BE2C (cell line): ENCODE measurements at regions not wholly inside any gene's neighbourhood (a gene's known extent, or its start where the extent isn't known, plus 50 kb on each side); places are given as distances from the start of the nearest gene placed in this dataset.

Source experiments
- DNase-seq: peaks from one replicate; pipeline ENCODE4 v3.0.0-alpha.2; 2020
- H3K27me3 ChIP-seq: fragments of 250-450 bp; sonication (Bioruptor Pico); 2 replicates; pipeline ENCODE4 v1.5.1; 2020; ENCODE audit warnings: mild to moderate bottlenecking
- H3K36me3 ChIP-seq: fragments of 250-450 bp; sonication (Bioruptor Pico); 2 replicates; pipeline ENCODE4 v1.5.1; 2020; ENCODE audit warnings: mild to moderate bottlenecking
- H3K4me1 ChIP-seq: fragments of 250-450 bp; sonication (Bioruptor Pico); 2 replicates; pipeline ENCODE4 v1.5.1; 2020
- H3K4me3 ChIP-seq: 2 replicates; pipeline ENCODE4 v1.5.1; 2011; ENCODE audit warnings: low read depth, low read length
- H3K9me3 ChIP-seq: fragments of 250-450 bp; sonication (Bioruptor Pico); 2 replicates; pipeline ENCODE4 v1.5.1; 2020
- TF ChIP-seq, protein P1 (sequence below): IDR thresholded peaks from 2 replicates; pipeline ENCODE4 v1.5.1; 2012; ENCODE audit warnings: mild to moderate bottlenecking, low read depth, low read length

DNA sequence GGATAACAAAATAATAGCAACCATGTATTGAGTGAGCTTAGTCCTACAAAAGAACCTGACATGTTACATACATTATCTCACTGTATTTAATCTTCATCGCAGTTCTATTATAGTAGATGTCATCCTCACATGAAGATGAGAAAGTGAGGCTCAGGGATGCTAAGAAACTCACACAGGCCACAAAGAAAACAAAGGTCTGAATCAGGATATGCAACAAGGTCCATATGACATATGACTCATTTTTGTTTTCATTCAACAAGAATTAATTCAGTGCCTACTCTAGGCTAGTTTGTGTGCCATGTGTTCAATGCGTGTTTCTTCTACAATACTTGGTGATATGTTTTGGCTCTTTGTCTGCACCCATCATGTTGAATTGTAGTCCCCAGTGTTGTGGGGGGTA lies 219.7 kb upstream of the EPHA4 start:
- H3K4me1 ChIP-seq: no peaks in the 10 kb centered on the region
- DNase-seq: no peak
- TF ChIP-seq, protein P1, sequence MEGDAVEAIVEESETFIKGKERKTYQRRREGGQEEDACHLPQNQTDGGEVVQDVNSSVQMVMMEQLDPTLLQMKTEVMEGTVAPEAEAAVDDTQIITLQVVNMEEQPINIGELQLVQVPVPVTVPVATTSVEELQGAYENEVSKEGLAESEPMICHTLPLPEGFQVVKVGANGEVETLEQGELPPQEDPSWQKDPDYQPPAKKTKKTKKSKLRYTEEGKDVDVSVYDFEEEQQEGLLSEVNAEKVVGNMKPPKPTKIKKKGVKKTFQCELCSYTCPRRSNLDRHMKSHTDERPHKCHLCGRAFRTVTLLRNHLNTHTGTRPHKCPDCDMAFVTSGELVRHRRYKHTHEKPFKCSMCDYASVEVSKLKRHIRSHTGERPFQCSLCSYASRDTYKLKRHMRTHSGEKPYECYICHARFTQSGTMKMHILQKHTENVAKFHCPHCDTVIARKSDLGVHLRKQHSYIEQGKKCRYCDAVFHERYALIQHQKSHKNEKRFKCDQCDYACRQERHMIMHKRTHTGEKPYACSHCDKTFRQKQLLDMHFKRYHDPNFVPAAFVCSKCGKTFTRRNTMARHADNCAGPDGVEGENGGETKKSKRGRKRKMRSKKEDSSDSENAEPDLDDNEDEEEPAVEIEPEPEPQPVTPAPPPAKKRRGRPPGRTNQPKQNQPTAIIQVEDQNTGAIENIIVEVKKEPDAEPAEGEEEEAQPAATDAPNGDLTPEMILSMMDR: no peak
- H3K27me3 ChIP-seq: peaks cover 3% of the 10 kb centered on the region; the same call in 1 of the 2 replicates
- H3K4me3 ChIP-seq: no peak overlapping the region
- H3K9me3 ChIP-seq: no peaks in the 10 kb centered on the region; the same call in 1 of the 2 replicates
- H3K36me3 ChIP-seq: no peaks in the 10 kb centered on the region

DNA sequence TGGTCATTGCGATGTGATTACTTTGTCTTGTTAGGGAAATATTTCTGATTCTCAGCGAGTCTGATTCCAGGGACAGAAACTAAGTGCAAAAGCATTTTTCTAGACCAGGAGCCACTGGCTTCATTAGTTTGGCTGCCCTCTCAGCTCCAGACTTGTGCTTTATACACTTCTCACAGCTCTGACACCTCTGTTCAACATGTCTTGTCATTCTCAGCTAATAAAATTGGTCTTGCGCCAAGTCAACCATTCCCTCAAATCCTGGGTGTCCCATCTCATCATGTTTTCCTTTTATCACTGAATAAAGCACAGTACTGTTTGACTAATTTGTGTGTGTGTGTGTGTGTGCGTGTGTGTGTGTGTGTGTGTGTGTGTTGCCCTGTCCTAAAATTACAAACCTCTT lies 215.5 kb upstream of the EPHA4 start:
- TF ChIP-seq, protein P1: no peak
- H3K36me3 ChIP-seq: no peaks in the 10 kb centered on the region
- H3K4me1 ChIP-seq: no peaks in the 10 kb centered on the region
- no peak overlapping the region for H3K4me3 ChIP-seq
- no peaks in the 10 kb centered on the region; the same call in 1 of the 2 replicates for H3K9me3 ChIP-seq
- no peaks in the 10 kb centered on the region for H3K27me3 ChIP-seq
- no peak for DNase-seq

DNA sequence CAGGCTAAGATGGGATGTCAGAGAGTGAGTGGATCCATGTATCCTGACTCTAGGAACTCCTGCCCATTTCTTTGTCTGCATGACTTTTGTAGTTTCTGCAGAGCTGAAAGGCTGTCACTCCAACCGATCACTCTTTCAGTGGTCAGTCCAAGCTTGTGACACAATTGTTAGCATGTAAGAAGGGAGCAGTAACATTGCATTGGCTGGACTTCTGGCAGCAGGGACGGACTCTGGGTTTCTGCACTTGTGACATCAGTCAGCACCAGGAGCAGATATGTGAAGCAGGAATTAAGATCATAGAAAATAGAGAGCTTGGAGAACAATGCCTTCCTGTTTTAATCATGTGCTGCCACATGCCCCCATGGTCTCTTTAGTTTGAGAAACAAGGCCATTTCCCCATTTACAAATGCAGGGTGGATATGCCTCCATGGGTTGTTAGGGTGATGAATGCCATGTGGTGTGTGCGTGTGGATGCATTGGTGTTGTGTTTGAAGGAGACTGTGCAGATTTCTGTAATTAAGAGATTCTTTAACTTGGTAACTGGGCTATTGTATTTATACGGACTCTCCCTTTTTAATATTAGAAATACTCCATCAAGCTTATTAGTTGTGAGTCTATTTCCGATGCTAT lies 214.3 kb upstream of the EPHA4 start:
- Histone ChIP-seq H3K27me3 (no peaks in the 10 kb centered on the region), H3K4me1 (no peaks in the 10 kb centered on the region), H3K36me3 (no peaks in the 10 kb centered on the region), H3K4me3 (no peak overlapping the region), H3K9me3 (no peaks in the 10 kb centered on the region)
- TF ChIP-seq, protein P1: no peak
- DNase-seq: no peak

DNA sequence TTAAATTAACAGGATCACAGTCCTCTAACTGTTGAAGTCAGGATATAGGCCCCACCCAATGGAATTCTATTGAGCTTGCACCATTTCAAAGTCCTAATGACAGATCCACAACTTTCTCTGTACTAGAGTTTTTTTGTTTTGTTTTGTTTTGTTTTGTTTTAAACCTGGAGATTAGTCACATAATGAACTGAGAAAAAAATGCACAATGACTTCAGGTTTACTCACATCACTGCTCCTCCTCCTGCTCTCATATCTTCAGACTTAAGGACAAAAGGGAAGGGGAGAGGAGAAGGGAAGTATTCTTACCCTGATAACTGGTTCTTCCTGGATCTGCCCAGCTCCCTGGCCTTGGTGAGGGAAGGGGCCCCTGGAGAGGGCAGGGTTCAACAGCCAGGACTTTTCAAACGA lies 208.2 kb upstream of the EPHA4 start:
- H3K36me3 ChIP-seq: no peaks in the 10 kb centered on the region
- no peak for DNase-seq
- no peaks in the 10 kb centered on the region for H3K9me3 ChIP-seq
- no peaks in the 10 kb centered on the region for H3K4me1 ChIP-seq
- H3K4me3 ChIP-seq: no peak overlapping the region
- TF ChIP-seq, protein P1: no peak
- no peaks in the 10 kb centered on the region for H3K27me3 ChIP-seq

DNA sequence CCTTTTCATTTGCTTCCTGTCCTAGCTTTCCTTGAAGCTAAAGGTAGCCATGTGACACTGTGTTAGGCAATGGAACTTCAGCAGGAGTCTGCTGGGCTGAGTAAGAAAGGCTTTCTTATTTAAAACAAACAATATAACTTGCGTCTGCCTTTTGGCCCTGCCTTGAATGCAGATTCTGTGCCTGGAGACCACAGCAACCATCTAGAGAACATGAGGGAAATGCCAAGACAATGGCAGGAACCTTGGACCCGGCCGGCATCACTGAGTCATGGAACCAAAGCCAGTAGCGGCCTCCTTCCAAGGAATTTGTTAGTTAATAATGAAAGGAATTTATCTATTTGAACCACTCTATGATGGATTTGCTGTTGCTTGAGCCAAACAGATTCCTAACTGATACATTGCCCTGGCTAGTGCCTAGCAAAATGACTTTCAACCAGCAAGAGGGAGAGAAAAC lies 207.5 kb upstream of the EPHA4 start:
- TF ChIP-seq, protein P1: no peak
- Histone ChIP-seq H3K4me1 (no peaks in the 10 kb centered on the region), H3K27me3 (no peaks in the 10 kb centered on the region), H3K36me3 (no peaks in the 10 kb centered on the region), H3K4me3 (no peak overlapping the region), H3K9me3 (no peaks in the 10 kb centered on the region)
- no peak for DNase-seq

DNA sequence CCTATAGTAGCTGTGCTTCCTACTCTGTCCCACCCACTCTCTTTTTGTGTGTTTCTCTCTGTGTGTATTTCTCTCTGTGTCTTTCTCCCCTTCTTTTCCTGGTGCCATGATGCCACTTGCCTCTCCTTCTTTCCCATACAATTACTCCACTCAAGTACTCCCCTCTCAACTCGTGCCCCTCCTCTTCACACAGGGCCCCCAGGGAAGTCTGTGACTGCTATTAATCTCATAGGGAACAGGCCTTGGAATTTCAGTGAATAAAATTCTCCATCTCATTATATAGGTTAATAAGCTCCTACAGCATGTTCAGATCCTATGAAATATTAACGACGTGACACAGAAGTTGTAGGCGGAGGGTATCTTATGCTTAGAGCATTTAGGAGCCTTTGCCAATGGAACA lies 205.9 kb upstream of the EPHA4 start:
- Histone ChIP-seq H3K27me3 (no peaks in the 10 kb centered on the region), H3K9me3 (no peaks in the 10 kb centered on the region), H3K36me3 (no peaks in the 10 kb centered on the region), H3K4me1 (no peaks in the 10 kb centered on the region), H3K4me3 (no peak overlapping the region)
- TF ChIP-seq, protein P1: no peak
- DNase-seq: no peak
